Mesendoderm (in vitro differentiated cells): ENCODE measurements at regions not wholly inside any gene's neighbourhood (a gene's known extent, or its start where the extent isn't known, plus 50 kb on each side); places are given as distances from the start of the nearest gene placed in this dataset.

Experiments
- DNase-seq: peaks from one replicate; pipeline ENCODE4 v3.0.0; 2013
- H2AK5ac ChIP-seq: 2 replicates; pipeline ENCODE4 v1.6.1; 2013; ENCODE audit warnings: low read length, inconsistent platforms
- H2BK120ac ChIP-seq: 2 replicates; pipeline ENCODE4 v1.6.1; 2013; ENCODE audit warnings: low read depth, mild to moderate bottlenecking, low read length, moderate library complexity, mixed read lengths
- H2BK15ac ChIP-seq: replicated peaks from 2 replicates; pipeline ENCODE4 v1.6.1; 2013; ENCODE audit warnings: low read depth, mild to moderate bottlenecking, moderate library complexity
- H2BK5ac ChIP-seq: 2 replicates; pipeline ENCODE4 v1.6.1; 2013; ENCODE audit warnings: low read length, inconsistent platforms
- H3K18ac ChIP-seq: 2 replicates; pipeline ENCODE4 v1.6.1; 2013; ENCODE audit warnings: mild to moderate bottlenecking, low read length, mixed read lengths
- H3K23ac ChIP-seq: one replicate; pipeline ENCODE4 v1.6.1; 2013; ENCODE audit warnings: low read length
- H3K27ac ChIP-seq: 2 replicates; pipeline ENCODE4 v1.5.1; 2013; ENCODE audit warnings: low read depth, mild to moderate bottlenecking, inconsistent platforms, low read length, moderate library complexity
- H3K27me3 ChIP-seq: 2 replicates; pipeline ENCODE4 v1.6.1; 2013; ENCODE audit warnings: low read length, control low read depth, mild to moderate bottlenecking, inconsistent platforms; ENCODE audit not compliant: insufficient read depth, poor library complexity
- H3K36me3 ChIP-seq: 2 replicates; pipeline ENCODE4 v1.6.1; 2013; ENCODE audit warnings: low read length, inconsistent platforms; ENCODE audit not compliant: control insufficient read depth, insufficient read depth
- H3K4ac ChIP-seq: one replicate; pipeline ENCODE4 v1.6.1; 2013; ENCODE audit warnings: low read depth, mild to moderate bottlenecking, low read length, moderate library complexity
- H3K4me1 ChIP-seq: 2 replicates; pipeline ENCODE4 v1.6.1; 2013; ENCODE audit warnings: low read depth, low read length, inconsistent platforms; ENCODE audit not compliant: control insufficient read depth
- H3K4me2 ChIP-seq: 2 replicates; pipeline ENCODE4 v1.6.1; 2013; ENCODE audit warnings: low read length
- H3K4me3 ChIP-seq: 2 replicates; pipeline ENCODE4 v1.5.1; 2013; ENCODE audit warnings: mild to moderate bottlenecking, low read length
- H3K56ac ChIP-seq: one replicate; pipeline ENCODE4 v1.6.1; 2013; ENCODE audit warnings: low read length
- H3K79me1 ChIP-seq: 2 replicates; pipeline ENCODE4 v1.6.1; 2013; ENCODE audit warnings: low read length, inconsistent platforms
- H3K79me2 ChIP-seq: 2 replicates; pipeline ENCODE4 v1.6.1; 2013; ENCODE audit warnings: mild to moderate bottlenecking, low read length; ENCODE audit not compliant: control insufficient read depth, insufficient read depth
- H3K9ac ChIP-seq: 2 replicates; pipeline ENCODE4 v1.6.1; 2013; ENCODE audit warnings: low read length, inconsistent platforms
- H4K5ac ChIP-seq: one replicate; pipeline ENCODE4 v1.6.1; 2013; ENCODE audit warnings: low read length
- H4K8ac ChIP-seq: one replicate; pipeline ENCODE4 v1.6.1; 2013; ENCODE audit warnings: low read depth, mild to moderate bottlenecking, control low read depth, low read length, moderate library complexity
- WGBS: extraction: QIAGEN DNeasy Blood & Tissue Kit; methylation state at CpG from one replicate; pipeline ENCODE4 v1.1.7; 2013; ENCODE audit warnings: low lambda C conversion rate, missing lambda C conversion rate; ENCODE audit not compliant: insufficient coverage; ENCODE audit errors: extremely low coverage; 5-methylcytosine and 5-hydroxymethylcytosine counted together

DNA sequence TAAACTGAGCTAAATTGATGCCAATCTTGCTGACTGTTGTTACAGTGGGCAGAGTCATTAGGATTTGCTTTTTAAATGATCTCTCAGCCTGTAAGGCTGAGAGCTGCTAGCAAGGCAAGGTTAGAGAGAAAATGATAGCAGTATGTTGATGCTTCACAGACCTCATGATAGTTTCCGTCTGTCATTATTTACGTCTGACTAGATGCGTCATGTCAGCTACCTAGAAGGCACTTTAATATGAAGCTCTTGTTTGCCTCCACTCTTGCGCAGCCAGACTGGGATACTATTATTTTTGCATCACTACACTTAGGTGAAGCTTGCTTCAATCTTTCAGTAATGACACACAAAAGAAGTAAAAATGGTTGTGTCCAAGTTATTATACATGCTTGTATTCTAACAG, 313.8 kb downstream of the LNPK start:
- Histone ChIP-seq H3K36me3 (no peaks in the 10 kb centered on the region), H4K8ac (no peak overlapping the region), H3K27me3 (no peaks in the 10 kb centered on the region), H3K9ac (no peak overlapping the region), H2BK15ac (no peak overlapping the region), H4K5ac (no peak overlapping the region), H3K4me3 (no peak overlapping the region), H3K23ac (no peak overlapping the region), H3K4me2 (no peak overlapping the region), H3K4ac (no peak overlapping the region), H3K18ac (no peak overlapping the region), H3K27ac (no peak overlapping the region), H3K56ac (no peak overlapping the region), H2AK5ac (no peak overlapping the region), H3K79me2 (no peaks in the 10 kb centered on the region), H2BK120ac (no peak overlapping the region), H3K79me1 (no peaks in the 10 kb centered on the region), H3K4me1 (no peaks in the 10 kb centered on the region), H2BK5ac (no peak overlapping the region)
- WGBS = no CpG with 5 or more reads among the region's 4 CpGs
- DNase-seq = no peak

DNA sequence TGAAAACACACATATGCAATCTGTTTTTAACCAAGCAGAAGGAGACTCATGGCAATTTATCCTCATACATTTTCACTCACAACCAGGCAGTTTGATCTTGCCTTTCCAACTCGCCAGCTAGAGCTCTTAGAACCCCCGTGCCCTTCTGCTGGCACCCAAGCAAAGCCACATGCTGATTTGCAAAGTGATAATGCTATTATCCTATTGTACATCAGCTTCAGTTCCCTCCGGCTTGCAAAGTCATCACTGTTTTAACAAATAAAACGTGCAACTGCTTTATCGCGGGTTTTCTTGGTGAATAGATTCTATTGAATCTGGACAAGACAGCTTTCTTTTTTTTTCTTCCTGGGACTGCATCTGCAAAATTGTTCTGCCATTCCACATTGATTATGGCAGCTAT, 314.6 kb downstream of the LNPK start:
- Histone ChIP-seq H3K27ac (no peak overlapping the region), H2BK120ac (no peak overlapping the region), H4K5ac (no peak overlapping the region), H3K23ac (no peak overlapping the region), H3K79me2 (no peaks in the 10 kb centered on the region), H2BK5ac (no peak overlapping the region), H3K4me1 (no peaks in the 10 kb centered on the region), H2AK5ac (no peak overlapping the region), H2BK15ac (no peak overlapping the region), H4K8ac (no peak overlapping the region), H3K27me3 (no peaks in the 10 kb centered on the region), H3K4me3 (no peak overlapping the region), H3K79me1 (no peaks in the 10 kb centered on the region), H3K9ac (no peak overlapping the region), H3K36me3 (no peaks in the 10 kb centered on the region), H3K4me2 (no peak overlapping the region), H3K56ac (no peak overlapping the region), H3K4ac (no peak overlapping the region), H3K18ac (no peak overlapping the region)
- WGBS = no CpG with 5 or more reads among the region's 6 CpGs
- no peak for DNase-seq

GRCh38 chr2:175686002-175686401, 316.1 kb downstream of the LNPK start:
- Histone ChIP-seq H3K56ac (no peak overlapping the region), H3K4me1 (no peaks in the 10 kb centered on the region), H3K4ac (no peak overlapping the region), H3K4me2 (no peak overlapping the region), H4K8ac (no peak overlapping the region), H2BK120ac (no peak overlapping the region), H2BK15ac (no peak overlapping the region), H4K5ac (no peak overlapping the region), H3K79me2 (no peaks in the 10 kb centered on the region), H3K27ac (no peak overlapping the region), H2BK5ac (no peak overlapping the region), H3K18ac (no peak overlapping the region), H2AK5ac (no peak overlapping the region), H3K9ac (no peak overlapping the region), H3K36me3 (no peaks in the 10 kb centered on the region), H3K23ac (no peak overlapping the region), H3K79me1 (no peaks in the 10 kb centered on the region), H3K4me3 (no peak overlapping the region), H3K27me3 (no peaks in the 10 kb centered on the region)
- DNase-seq = no peak
- WGBS = no CpG with 5 or more reads among the region's 7 CpGs

- peak; percentile 84 for DNase-seq
- WGBS = no CpG with 5 or more reads among the region's 4 CpGs
Observed at GRCh38 chr2:175684466-175684865, 317.6 kb downstream of the LNPK start.

GRCh38 chr2:175679728-175680127, 322.3 kb downstream of the LNPK start:
- H3K27ac ChIP-seq = no peak overlapping the region
- no peak overlapping the region for H3K23ac ChIP-seq
- no peak overlapping the region for H3K9ac ChIP-seq
- H3K4me3 ChIP-seq = no peak overlapping the region
- no peak overlapping the region for H4K8ac ChIP-seq
- no peaks in the 10 kb centered on the region for H3K79me2 ChIP-seq
- H3K4me2 ChIP-seq = no peak overlapping the region
- H3K36me3 ChIP-seq = no peaks in the 10 kb centered on the region
- no peak overlapping the region for H3K56ac ChIP-seq
- no peak overlapping the region for H2BK120ac ChIP-seq
- no CpG with 5 or more reads among the region's 2 CpGs for WGBS
- no peak overlapping the region for H3K4ac ChIP-seq
- H2BK15ac ChIP-seq = no peak overlapping the region
- no peak overlapping the region for H2AK5ac ChIP-seq
- no peak for DNase-seq
- no peak overlapping the region for H4K5ac ChIP-seq
- no peak overlapping the region for H3K18ac ChIP-seq
- H2BK5ac ChIP-seq = no peak overlapping the region
- no peaks in the 10 kb centered on the region for H3K4me1 ChIP-seq
- no peaks in the 10 kb centered on the region for H3K27me3 ChIP-seq
- H3K79me1 ChIP-seq = no peaks in the 10 kb centered on the region

More at GRCh38 chr2:175684466-175684865, 317.6 kb downstream of the LNPK start:
- H4K5ac ChIP-seq = no peak overlapping the region
- no peaks in the 10 kb centered on the region for H3K36me3 ChIP-seq
- H2BK5ac ChIP-seq = no peak overlapping the region
- H2BK120ac ChIP-seq = no peak overlapping the region
- no peak overlapping the region for H3K56ac ChIP-seq
- H3K23ac ChIP-seq = no peak overlapping the region
- no peaks in the 10 kb centered on the region for H3K4me1 ChIP-seq
- H3K4me2 ChIP-seq = no peak overlapping the region
- no peak overlapping the region for H3K18ac ChIP-seq
- H3K27ac ChIP-seq = no peak overlapping the region
- no peaks in the 10 kb centered on the region for H3K79me1 ChIP-seq
- H2AK5ac ChIP-seq = no peak overlapping the region
- H4K8ac ChIP-seq = no peak overlapping the region
- no peaks in the 10 kb centered on the region for H3K79me2 ChIP-seq
- no peak overlapping the region for H3K4ac ChIP-seq
- H3K27me3 ChIP-seq = no peaks in the 10 kb centered on the region
- no peak overlapping the region for H3K9ac ChIP-seq
- H2BK15ac ChIP-seq = no peak overlapping the region
- no peak overlapping the region for H3K4me3 ChIP-seq

DNA sequence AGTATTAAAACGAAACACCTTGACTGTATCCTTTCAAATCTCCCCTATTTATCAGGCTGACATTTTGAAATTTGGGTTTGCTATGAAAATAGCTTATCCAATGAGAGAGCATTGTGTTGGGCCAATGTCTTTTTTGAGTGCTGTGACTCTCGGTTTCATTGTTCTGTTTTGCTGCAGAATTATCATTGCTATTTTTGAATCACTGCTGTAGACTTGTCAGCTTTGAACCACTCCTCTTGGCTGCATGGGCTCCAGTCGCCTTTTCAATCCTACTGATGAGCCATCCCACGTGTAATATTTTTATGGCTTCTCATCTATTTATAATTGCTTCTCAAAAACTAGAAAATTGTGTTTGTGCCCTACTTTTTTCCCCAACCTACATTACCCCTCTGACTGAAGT, 322.8 kb downstream of the LNPK start:
- Histone ChIP-seq H3K23ac (no peak overlapping the region), H3K56ac (no peak overlapping the region), H3K4ac (no peak overlapping the region), H2AK5ac (no peak overlapping the region), H4K8ac (no peak overlapping the region), H2BK120ac (no peak overlapping the region), H2BK15ac (no peak overlapping the region), H3K4me2 (no peak overlapping the region), H2BK5ac (no peak overlapping the region), H3K4me1 (no peaks in the 10 kb centered on the region), H4K5ac (no peak overlapping the region), H3K36me3 (no peaks in the 10 kb centered on the region), H3K27ac (no peak overlapping the region), H3K27me3 (no peaks in the 10 kb centered on the region), H3K79me2 (no peaks in the 10 kb centered on the region), H3K79me1 (no peaks in the 10 kb centered on the region), H3K9ac (no peak overlapping the region), H3K18ac (no peak overlapping the region), H3K4me3 (no peak overlapping the region)
- no CpG with 5 or more reads among the region's 4 CpGs for WGBS
- no peak for DNase-seq
